GM18858 (cell line): ENCODE measurements at regions not wholly inside any gene's neighbourhood (a gene's known extent, or its start where the extent isn't known, plus 50 kb on each side); places are given as distances from the start of the nearest gene placed in this dataset.
"Not testable (repeated sequence)": the region's sequence is repeated elsewhere in the genome, so short reads cannot be mapped to it uniquely, and the experiment has no call there.

ENCODE experiments used
- ATAC-seq: cut with Tn5 transposase; IDR thresholded peaks from one replicate; pipeline ENCODE4 v1.9.1; 2021; ENCODE audit not compliant: unreplicated experiment

DNA sequence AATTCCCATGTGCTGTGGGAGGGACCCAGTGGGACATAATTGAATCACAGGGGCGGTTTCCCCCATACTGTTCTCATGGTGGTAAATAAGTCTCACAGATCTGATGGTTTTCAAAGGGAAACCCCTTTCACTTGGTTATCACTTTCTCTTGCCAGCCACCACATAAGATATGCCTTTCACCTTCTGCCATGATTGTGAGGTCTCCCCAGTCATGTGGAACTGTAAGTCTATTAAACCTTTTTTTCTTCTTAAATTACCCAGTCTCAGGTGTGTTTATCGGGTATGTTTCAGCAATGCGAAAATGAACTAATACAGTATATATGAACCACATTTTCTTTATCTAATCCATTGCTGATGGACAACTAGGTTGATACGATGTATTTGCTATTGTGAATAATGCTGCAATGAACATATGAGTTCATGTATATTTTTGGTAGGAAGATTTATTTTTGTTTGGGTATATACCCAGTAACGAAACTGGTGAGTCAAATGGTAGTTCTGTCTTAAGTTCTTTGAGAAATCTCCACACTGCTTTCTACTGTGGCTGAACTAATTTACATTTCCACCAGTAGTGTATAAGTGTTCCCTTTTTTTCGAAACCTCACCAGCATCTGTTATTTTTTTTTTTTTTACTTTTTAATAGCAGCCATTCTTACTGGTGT is 70.0 kb upstream of the HGF start:
- peak; percentile 94 for ATAC-seq

DNA sequence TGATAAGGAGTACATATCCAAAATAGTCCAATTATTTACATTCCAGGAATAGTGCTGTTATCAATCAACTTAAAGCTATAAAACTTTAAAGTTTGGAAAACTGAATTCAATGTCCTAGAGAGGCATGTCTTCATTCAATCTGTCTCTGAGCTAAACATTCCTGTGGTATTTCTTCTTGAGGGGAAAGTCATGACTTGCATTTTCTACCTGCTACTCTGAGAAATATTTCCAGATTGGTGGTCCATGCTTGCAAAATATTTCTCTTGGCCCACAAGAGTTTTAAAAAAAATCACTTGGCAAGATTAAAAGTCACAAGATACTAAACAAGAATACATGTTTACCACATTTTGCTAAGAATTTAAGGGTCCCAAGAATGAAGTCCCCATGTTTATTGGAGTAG is 63.6 kb upstream of the HGF start:
- no peak for ATAC-seq

DNA sequence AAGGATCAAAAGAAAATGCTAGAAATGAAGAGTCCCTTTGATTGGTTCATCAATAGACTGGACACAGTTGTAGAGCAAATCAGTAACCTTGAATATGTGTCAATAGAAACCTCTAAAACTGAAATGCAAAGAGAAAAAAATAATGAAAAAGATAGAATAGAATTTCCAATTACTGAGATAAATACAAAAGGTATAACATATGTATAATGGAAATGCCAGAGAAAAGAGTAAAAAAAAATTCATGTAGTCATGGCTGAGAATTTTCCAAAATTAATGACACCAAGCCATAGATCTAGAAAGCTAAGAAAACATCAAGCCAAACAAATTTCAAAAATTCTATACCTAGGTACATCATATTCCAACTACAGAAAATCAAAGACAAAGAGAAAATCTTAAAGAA is 62.0 kb upstream of the HGF start:
- no peak for ATAC-seq

DNA sequence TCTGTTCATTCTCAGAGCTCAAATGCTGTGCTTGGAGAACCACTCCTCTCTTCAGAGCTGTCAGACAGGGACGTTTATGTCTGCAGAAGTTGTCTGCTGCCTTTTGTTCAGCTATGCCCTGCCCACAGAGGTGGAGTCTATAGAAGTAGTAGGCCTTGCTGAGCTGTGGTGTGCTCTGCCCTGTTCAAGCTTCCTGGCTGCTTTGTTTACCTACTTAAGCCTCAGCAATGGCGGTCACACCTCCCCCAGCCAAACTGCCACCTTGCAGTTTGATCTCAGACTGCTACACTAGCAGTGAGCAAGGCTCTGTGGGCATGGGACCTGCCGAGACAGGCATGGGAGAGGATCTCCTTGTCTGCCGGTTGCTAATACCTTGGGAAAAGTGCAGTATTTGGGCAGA is 59.7 kb upstream of the HGF start:
- not testable (repeated sequence) for ATAC-seq

DNA sequence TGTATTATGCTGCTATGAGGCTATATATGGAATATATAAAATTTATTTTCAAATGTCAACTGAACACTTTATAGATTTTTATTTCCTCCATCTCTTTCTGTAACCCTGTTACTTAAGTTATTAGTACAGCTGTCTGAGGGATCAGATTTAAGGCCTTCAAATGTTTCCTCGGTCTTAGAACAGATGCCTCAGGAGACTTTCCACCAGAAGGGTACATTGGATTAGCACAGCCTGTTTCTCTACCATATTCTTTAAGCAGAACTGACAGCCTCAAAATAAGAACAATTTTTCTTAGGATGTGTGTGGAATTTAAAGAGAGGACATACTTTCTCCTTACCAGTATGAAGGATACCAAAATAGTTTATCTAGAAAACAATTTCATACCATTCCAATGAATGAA is 53.0 kb upstream of the HGF start:
- no peak for ATAC-seq

DNA sequence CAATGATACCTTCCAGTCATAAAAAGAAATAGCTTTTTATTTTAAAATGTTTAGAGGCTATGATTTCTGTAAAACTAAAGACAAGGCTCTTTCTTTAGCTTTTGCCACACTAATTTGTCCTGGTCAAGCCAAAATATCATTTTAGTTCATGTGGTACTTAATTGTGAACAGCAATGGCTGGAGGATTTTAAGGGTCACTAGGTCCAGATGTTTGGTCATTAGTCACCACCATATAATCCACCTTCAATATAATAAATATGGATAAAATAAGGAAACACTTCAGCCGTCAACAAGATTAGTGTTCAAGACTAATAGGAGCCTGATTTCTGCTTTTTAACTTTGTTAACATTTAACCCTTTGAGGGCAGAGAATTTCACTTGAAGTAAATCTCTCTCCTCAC is 50.0 kb upstream of the HGF start:
- no peak for ATAC-seq
